GM04504 (cell line): ENCODE measurements at regions not wholly inside any gene's neighbourhood (a gene's known extent, or its start where the extent isn't known, plus 50 kb on each side); places are given as distances from the start of the nearest gene placed in this dataset.

Experiments
- DNase-seq: peaks from one replicate; pipeline ENCODE4 v3.0.0-alpha.2; 2012; ENCODE audit warnings: low read depth

- no peak for DNase-seq
Observed at GRCh38 chr6:104574135-104574750, 285.5 kb downstream of the HACE1 start.

- DNase-seq, result no peak
Observed at GRCh38 chr6:104573350-104573749, 286.4 kb downstream of the HACE1 start.

- no peak for DNase-seq
Observed at GRCh38 chr6:104572901-104573300, 286.8 kb downstream of the HACE1 start.

GRCh38 chr6:104566411-104566810, 293.3 kb downstream of the HACE1 start:
- no peak for DNase-seq

- DNase-seq, result no peak
Observed at GRCh38 chr6:104563306-104563705, 296.4 kb downstream of the HACE1 start.

- no peak for DNase-seq
Observed at GRCh38 chr6:104559435-104560202, 300.1 kb downstream of the HACE1 start.

GRCh38 chr6:104558746-104559145, 301.0 kb downstream of the HACE1 start:
- no peak for DNase-seq

- no peak for DNase-seq
Observed at GRCh38 chr6:104548297-104548696, 311.4 kb downstream of the HACE1 start.

- no peak for DNase-seq
Observed at GRCh38 chr6:104541411-104541810, 318.3 kb downstream of the HACE1 start.

- peak; percentile 26 for DNase-seq
Observed at GRCh38 chr6:104540743-104541142, 319.0 kb downstream of the HACE1 start.

- no peak for DNase-seq
Observed at GRCh38 chr6:104539173-104539572, 320.5 kb downstream of the HACE1 start.

- no peak for DNase-seq
Observed at GRCh38 chr6:104537872-104538271, 321.8 kb downstream of the HACE1 start.

- peak; percentile 20 for DNase-seq
Observed at GRCh38 chr6:104537180-104537579, 322.5 kb downstream of the HACE1 start.

GRCh38 chr6:104532462-104532861, 327.3 kb downstream of the HACE1 start:
- no peak for DNase-seq

- DNase-seq, result no peak
Observed at GRCh38 chr6:104531646-104532045, 328.1 kb downstream of the HACE1 start.

- peak; percentile 9 for DNase-seq
Observed at GRCh38 chr6:104527761-104528415, 331.8 kb downstream of the HACE1 start.

GRCh38 chr6:104527311-104527710, 332.4 kb downstream of the HACE1 start:
- DNase-seq, result no peak

- no peak for DNase-seq
Observed at GRCh38 chr6:104526376-104526775, 333.3 kb downstream of the HACE1 start.

GRCh38 chr6:104525677-104526322, 333.9 kb downstream of the HACE1 start:
- DNase-seq, result peak; percentile 27

GRCh38 chr6:104522533-104522932, 337.2 kb downstream of the HACE1 start:
- no peak for DNase-seq

GRCh38 chr6:104521176-104521575, 338.5 kb downstream of the HACE1 start:
- DNase-seq, result no peak

- no peak for DNase-seq
Observed at GRCh38 chr6:104519566-104519965, 340.2 kb downstream of the HACE1 start.

- no peak for DNase-seq
Observed at GRCh38 chr6:104509355-104509754, 350.4 kb downstream of the HACE1 start.
